ENCODE measurements at regions not wholly inside any gene's neighbourhood (a gene's known extent, or its start where the extent isn't known, plus 50 kb on each side); places are given as distances from the start of the nearest gene placed in this dataset.

DNA sequence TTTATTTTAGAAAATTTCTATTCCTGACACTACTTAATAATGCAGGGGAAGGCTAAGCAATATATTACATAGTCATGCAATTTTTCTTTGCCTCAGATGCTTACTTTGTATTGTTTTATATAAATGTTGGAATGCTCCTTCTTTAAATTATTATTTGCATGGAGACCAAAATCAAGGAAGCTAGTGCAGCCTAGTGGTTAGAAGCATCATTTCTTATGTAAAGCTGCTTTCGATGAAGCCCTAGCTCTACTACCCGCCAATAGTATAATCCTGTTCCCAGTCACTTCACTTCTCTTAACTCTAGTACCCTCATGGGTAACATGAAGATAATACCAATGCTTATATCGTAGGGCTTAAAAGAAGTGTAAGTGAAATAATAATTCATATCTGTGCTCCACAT lies 198.9 kb downstream of the LRATD1 start:
- no peak for DNase-seq (ENCODE audit: low read depth)
- H3K4me3 ChIP-seq (replicated peaks; ENCODE audit: low read depth, low read length) = no peak overlapping the region
- no peak for TF ChIP-seq CTCF (IDR thresholded peaks at IDR 0.05; ENCODE audit: low read length, missing control alignments)

GRCh38 chr2:14843507-14844204 lies 211.1 kb downstream of the LRATD1 start:
- DNase-seq (ENCODE audit: low read depth) = no peak
- no peak for TF ChIP-seq CTCF (IDR thresholded peaks at IDR 0.05; ENCODE audit: low read length, missing control alignments)
- no peak overlapping the region for H3K4me3 ChIP-seq (replicated peaks; ENCODE audit: low read depth, low read length)

DNA sequence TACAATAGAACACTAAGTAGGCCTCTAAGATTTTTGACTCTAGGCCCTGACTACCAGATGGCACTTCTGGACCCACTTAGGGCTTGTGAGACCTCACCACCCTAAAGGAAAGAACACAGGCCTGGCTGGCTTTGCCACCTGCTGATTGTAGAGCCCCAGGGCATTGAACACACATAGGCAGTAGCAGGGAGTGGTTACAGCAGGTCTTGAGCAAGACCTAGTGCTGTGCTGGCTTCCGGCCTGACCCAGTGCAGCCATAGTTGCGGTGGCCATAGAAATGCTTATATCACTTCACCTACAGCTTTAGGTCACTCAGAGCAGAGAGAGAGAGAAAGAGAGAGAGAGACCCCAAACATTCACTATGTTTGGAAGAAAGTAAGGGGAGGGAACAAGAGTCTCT lies 223.2 kb downstream of the LRATD1 start:
- TF ChIP-seq CTCF (IDR thresholded peaks at IDR 0.05; ENCODE audit: low read length, missing control alignments) = no peak
- no peak overlapping the region for H3K4me3 ChIP-seq (replicated peaks; ENCODE audit: low read depth, low read length)
- no peak for DNase-seq (ENCODE audit: low read depth)

- no peak for DNase-seq (ENCODE audit: low read depth)
- no peak overlapping the region for H3K4me3 ChIP-seq (replicated peaks; ENCODE audit: low read depth, low read length)
- TF ChIP-seq CTCF (IDR thresholded peaks at IDR 0.05; ENCODE audit: low read length, missing control alignments) = no peak
Observed at GRCh38 chr2:14861181-14861580, 228.7 kb downstream of the LRATD1 start.

- DNase-seq (ENCODE audit: low read depth) = no peak
- no peak overlapping the region for H3K4me3 ChIP-seq (replicated peaks; ENCODE audit: low read depth, low read length)
- no peak for TF ChIP-seq CTCF (IDR thresholded peaks at IDR 0.05; ENCODE audit: low read length, missing control alignments)
Observed at GRCh38 chr2:14866736-14867352, 234.3 kb downstream of the LRATD1 start.

GRCh38 chr2:14867853-14868252 lies 235.3 kb downstream of the LRATD1 start:
- TF ChIP-seq CTCF (IDR thresholded peaks at IDR 0.05; ENCODE audit: low read length, missing control alignments) = no peak
- no peak for DNase-seq (ENCODE audit: low read depth)

More at GRCh38 chr2:14867853-14868252, 235.3 kb downstream of the LRATD1 start:
- H3K4me3 ChIP-seq (replicated peaks; ENCODE audit: low read depth, low read length) = no peak overlapping the region

All from fibroblast of pulmonary artery (primary cell).